Peyer's patch (tissue), 4 donors: ENCODE measurements at regions not wholly inside any gene's neighbourhood (a gene's known extent, or its start where the extent isn't known, plus 50 kb on each side); places are given as distances from the start of the nearest gene placed in this dataset.

Experiments
- DNase-seq, 3 donors: peaks; one replicate each; pipeline ENCODE4 v3.0.0-alpha.2; 2017 to 2019
- H3K27ac ChIP-seq, 4 donors: fragments of 200-600 bp; sonication (generic); one replicate each; pipeline ENCODE4 v1.5.1; 2016 to 2019
- H3K27me3 ChIP-seq, 2 donors: fragments of 200-600 bp; sonication (generic); one replicate each; pipeline ENCODE4 v1.5.1; 2019
- H3K36me3 ChIP-seq, 3 donors: fragments of 200-600 bp; sonication (generic); one replicate each; pipeline ENCODE4 v1.5.1; 2016 to 2019
- H3K4me1 ChIP-seq, 4 donors: fragments of 200-600 bp; sonication (generic); one replicate each; pipeline ENCODE4 v1.5.1; 2016 to 2019
- H3K4me3 ChIP-seq, 4 donors: fragments of 200-600 bp; sonication (generic); 1 replicate in 3 of 4; 2 replicates in 1 of 4; pipeline ENCODE4 v1.5.1; 2016 to 2019; ENCODE audit warnings: mild to moderate bottlenecking in 1 of 4
- H3K9me3 ChIP-seq, 4 donors: fragments of 200-600 bp; sonication (generic); one replicate each; pipeline ENCODE4 v1.5.1; 2016 to 2019; ENCODE audit warnings: mild to moderate bottlenecking in 1 of 4
- CTCF ChIP-seq, 6 experiments: fragments of 450-650 bp in 4 of 6; fragments of 200-600 bp in 2 of 6; sonication (generic) in 1 of 6; IDR thresholded peaks; one replicate each; pipeline ENCODE4 v1.5.1; 2017 to 2019; ENCODE audit warnings: antibody characterized with exemption in 6 of 6, mild to moderate bottlenecking in 3 of 6, moderate library complexity in 1 of 6
- POLR2A ChIP-seq, 2 donors: fragments of 450-650 bp; IDR thresholded peaks; one replicate each; pipeline ENCODE4 v1.5.1; 2017; ENCODE audit warnings: antibody characterized with exemption in 2 of 2, mild to moderate bottlenecking in 2 of 2, moderate library complexity in 2 of 2

- no peak overlapping the region for H3K4me3 ChIP-seq
- TF ChIP-seq CTCF (IDR thresholded peaks at IDR 0.05) (no peak), POLR2A (IDR thresholded peaks at IDR 0.05) (no peak)
- DNase-seq: no peak
- H3K27me3 ChIP-seq: no peaks in the 10 kb centered on the region
- no peaks in the 10 kb centered on the region for H3K9me3 ChIP-seq
- H3K4me1 ChIP-seq: no peaks in the 10 kb centered on the region
- H3K27ac ChIP-seq: no peak overlapping the region
- H3K36me3 ChIP-seq: no peaks in the 10 kb centered on the region
Observed at GRCh38 chr5:82798676-82799075, 278.5 kb downstream of the TMEM167A start.

GRCh38 chr5:82796643-82797416 lies 280.4 kb downstream of the TMEM167A start:
- no peak for DNase-seq
- no peaks in the 10 kb centered on the region for H3K9me3 ChIP-seq
- no peaks in the 10 kb centered on the region for H3K4me1 ChIP-seq
- H3K27ac ChIP-seq: no peak overlapping the region
- H3K4me3 ChIP-seq: no peak overlapping the region
- TF ChIP-seq POLR2A (IDR thresholded peaks at IDR 0.05) (no peak), CTCF (IDR thresholded peaks at IDR 0.05) (no peak)
- no peaks in the 10 kb centered on the region for H3K36me3 ChIP-seq
- H3K27me3 ChIP-seq: no peaks in the 10 kb centered on the region

GRCh38 chr5:82794876-82795275 lies 282.3 kb downstream of the TMEM167A start:
- no peak overlapping the region for H3K4me3 ChIP-seq
- no peak for TF ChIP-seq CTCF (IDR thresholded peaks at IDR 0.05)
- no peak for TF ChIP-seq POLR2A (IDR thresholded peaks at IDR 0.05)
- H3K36me3 ChIP-seq: no peaks in the 10 kb centered on the region
- no peaks in the 10 kb centered on the region for H3K9me3 ChIP-seq
- no peaks in the 10 kb centered on the region for H3K4me1 ChIP-seq
- no peak for DNase-seq
- H3K27ac ChIP-seq: no peak overlapping the region
- H3K27me3 ChIP-seq: no peaks in the 10 kb centered on the region

GRCh38 chr5:82793808-82794419 lies 283.3 kb downstream of the TMEM167A start:
- H3K27me3 ChIP-seq: no peaks in the 10 kb centered on the region
- DNase-seq: peak in 1 of 3 donors; percentile 71
- no peak overlapping the region for H3K27ac ChIP-seq
- H3K9me3 ChIP-seq: no peaks in the 10 kb centered on the region
- H3K36me3 ChIP-seq: no peaks in the 10 kb centered on the region
- no peak for TF ChIP-seq POLR2A (IDR thresholded peaks at IDR 0.05)
- TF ChIP-seq CTCF (IDR thresholded peaks at IDR 0.05): peak in 5 of 6 experiments; percentile 13 to 78 (median 73)
- no peak overlapping the region for H3K4me3 ChIP-seq
- H3K4me1 ChIP-seq: no peaks in the 10 kb centered on the region

GRCh38 chr5:82792096-82792495 lies 285.1 kb downstream of the TMEM167A start:
- H3K27me3 ChIP-seq: no peaks in the 10 kb centered on the region

More at GRCh38 chr5:82792096-82792495, 285.1 kb downstream of the TMEM167A start:
- Histone ChIP-seq H3K9me3 (no peaks in the 10 kb centered on the region), H3K27ac (no peak overlapping the region), H3K4me1 (no peaks in the 10 kb centered on the region), H3K36me3 (no peaks in the 10 kb centered on the region), H3K4me3 (no peak overlapping the region)
- no peak for DNase-seq
- TF ChIP-seq POLR2A (IDR thresholded peaks at IDR 0.05) (no peak), CTCF (IDR thresholded peaks at IDR 0.05) (no peak)
